ENCODE measurements at regions not wholly inside any gene's neighbourhood (a gene's known extent, or its start where the extent isn't known, plus 50 kb on each side); places are given as distances from the start of the nearest gene placed in this dataset.

DNA sequence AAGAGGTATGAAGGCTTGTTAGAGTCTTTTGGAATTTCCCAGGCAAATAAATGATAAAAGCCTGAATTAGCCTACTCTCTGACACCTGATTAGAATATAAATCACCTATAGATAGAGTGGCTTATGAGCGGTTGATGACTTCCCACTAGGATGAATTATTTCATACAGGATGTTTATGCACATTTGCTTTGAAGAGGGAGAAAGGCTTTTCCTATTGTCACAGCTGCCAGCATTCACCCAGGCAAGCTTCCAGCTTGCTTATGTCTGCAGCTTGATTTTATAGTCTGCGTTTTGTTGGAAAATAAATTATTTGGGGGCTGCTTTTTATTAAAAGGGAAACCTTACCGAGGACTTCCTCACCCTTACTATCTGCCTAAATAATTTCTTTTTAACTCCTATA, 51.3 kb upstream of the EIF2S2 start:
- Histone ChIP-seq H3K36me3 (ENCODE audit: insufficient read depth) (no peaks in the 10 kb centered on the region), H3K27me3 (ENCODE audit: insufficient read depth, low read depth) (no peaks in the 10 kb centered on the region), H3K79me2 (ENCODE audit: insufficient read depth, low read depth) (no peaks in the 10 kb centered on the region), H3K27ac (no peak overlapping the region), H3K4me3 (IDR thresholded peaks at IDR 0.05; ENCODE audit: insufficient read depth, low read depth, low read length) (no peak overlapping the region), H3K4me1 (ENCODE audit: low read depth, poor library complexity, severe bottlenecking) (peaks cover 11% of the 10 kb centered on the region), H2AFZ (ENCODE audit: low read depth) (no peak overlapping the region), H3K4me2 (no peak overlapping the region), H3K9ac (no peak overlapping the region), H4K20me1 (ENCODE audit: insufficient read depth) (no peaks in the 10 kb centered on the region)
- TF ChIP-seq, protein P1, sequence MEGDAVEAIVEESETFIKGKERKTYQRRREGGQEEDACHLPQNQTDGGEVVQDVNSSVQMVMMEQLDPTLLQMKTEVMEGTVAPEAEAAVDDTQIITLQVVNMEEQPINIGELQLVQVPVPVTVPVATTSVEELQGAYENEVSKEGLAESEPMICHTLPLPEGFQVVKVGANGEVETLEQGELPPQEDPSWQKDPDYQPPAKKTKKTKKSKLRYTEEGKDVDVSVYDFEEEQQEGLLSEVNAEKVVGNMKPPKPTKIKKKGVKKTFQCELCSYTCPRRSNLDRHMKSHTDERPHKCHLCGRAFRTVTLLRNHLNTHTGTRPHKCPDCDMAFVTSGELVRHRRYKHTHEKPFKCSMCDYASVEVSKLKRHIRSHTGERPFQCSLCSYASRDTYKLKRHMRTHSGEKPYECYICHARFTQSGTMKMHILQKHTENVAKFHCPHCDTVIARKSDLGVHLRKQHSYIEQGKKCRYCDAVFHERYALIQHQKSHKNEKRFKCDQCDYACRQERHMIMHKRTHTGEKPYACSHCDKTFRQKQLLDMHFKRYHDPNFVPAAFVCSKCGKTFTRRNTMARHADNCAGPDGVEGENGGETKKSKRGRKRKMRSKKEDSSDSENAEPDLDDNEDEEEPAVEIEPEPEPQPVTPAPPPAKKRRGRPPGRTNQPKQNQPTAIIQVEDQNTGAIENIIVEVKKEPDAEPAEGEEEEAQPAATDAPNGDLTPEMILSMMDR (conservative IDR thresholded peaks at IDR 0.05; ENCODE audit: low read depth, low read length), result no peak

DNA sequence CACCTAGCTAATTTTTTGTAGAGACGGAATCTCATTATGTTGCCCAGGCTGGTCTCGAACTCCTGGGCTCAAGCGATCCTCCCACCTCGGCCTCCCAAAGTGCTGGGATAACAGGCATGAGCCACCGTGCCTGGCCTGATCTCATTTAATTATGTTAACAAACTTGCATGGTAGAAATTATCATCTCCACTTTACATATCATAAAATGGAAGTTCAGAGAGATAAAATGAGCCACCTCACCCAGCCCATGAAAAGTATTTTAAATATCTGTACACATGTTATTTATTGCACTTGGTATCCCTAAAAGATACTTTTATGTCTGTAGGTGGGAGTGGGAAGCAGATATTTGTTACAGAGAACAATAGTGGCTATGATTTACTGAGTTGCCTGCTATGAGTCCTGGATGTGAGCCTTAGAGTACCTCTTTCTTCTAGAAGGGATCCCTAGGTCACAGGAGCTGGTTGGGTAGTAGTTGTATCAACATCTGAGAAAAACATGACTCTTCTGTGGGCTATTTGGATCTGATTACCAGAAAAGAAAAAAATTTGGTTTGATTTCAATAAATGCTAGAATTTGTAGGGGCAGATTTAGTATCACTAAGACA, 52.4 kb upstream of the EIF2S2 start:
- TF ChIP-seq, protein P1 (conservative IDR thresholded peaks at IDR 0.05; ENCODE audit: low read depth, low read length), result no peak
- Histone ChIP-seq H3K4me1 (ENCODE audit: low read depth, poor library complexity, severe bottlenecking) (peaks cover 11% of the 10 kb centered on the region), H3K36me3 (ENCODE audit: insufficient read depth) (no peaks in the 10 kb centered on the region), H3K27ac (no peak overlapping the region), H4K20me1 (ENCODE audit: insufficient read depth) (no peaks in the 10 kb centered on the region), H3K27me3 (ENCODE audit: insufficient read depth, low read depth) (no peaks in the 10 kb centered on the region), H2AFZ (ENCODE audit: low read depth) (no peak overlapping the region), H3K9ac (no peak overlapping the region), H3K79me2 (ENCODE audit: insufficient read depth, low read depth) (no peaks in the 10 kb centered on the region), H3K4me2 (no peak overlapping the region), H3K4me3 (IDR thresholded peaks at IDR 0.05; ENCODE audit: insufficient read depth, low read depth, low read length) (no peak overlapping the region)

DNA sequence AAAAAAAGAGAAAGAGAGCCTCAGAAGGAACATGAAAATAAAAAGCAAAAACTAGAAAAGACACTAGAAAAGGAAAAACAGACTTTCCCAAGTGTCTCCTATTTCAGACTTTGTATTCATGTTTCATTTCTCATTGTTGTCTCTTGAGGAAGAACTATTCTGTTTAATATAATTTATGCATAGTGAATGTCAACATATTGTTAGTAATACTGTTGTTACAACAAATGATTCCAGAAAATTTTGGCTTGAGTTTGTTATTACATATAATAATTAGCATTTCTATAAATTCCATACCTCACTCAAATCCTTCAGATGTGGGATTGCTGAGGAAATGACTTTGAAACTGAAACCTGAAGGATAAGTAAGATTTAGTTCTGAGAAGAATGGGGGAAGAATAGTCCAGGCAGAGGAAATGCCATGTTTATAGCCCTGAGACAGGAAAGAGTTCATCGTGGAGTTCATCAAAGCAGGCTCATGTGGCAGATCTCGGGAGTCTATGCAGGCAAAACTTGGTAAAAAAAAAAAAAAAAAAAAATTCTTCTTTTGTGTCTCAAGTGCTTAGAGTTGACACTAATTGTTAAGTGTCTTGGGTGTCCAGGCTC, 53.1 kb upstream of the EIF2S2 start:
- Histone ChIP-seq H4K20me1 (ENCODE audit: insufficient read depth) (no peaks in the 10 kb centered on the region), H3K27me3 (ENCODE audit: insufficient read depth, low read depth) (no peaks in the 10 kb centered on the region), H3K79me2 (ENCODE audit: insufficient read depth, low read depth) (no peaks in the 10 kb centered on the region), H3K4me3 (IDR thresholded peaks at IDR 0.05; ENCODE audit: insufficient read depth, low read depth, low read length) (no peak overlapping the region), H3K4me2 (no peak overlapping the region), H3K36me3 (ENCODE audit: insufficient read depth) (no peaks in the 10 kb centered on the region), H3K4me1 (ENCODE audit: low read depth, poor library complexity, severe bottlenecking) (peaks cover 11% of the 10 kb centered on the region), H3K27ac (no peak overlapping the region), H2AFZ (ENCODE audit: low read depth) (no peak overlapping the region), H3K9ac (no peak overlapping the region)
- TF ChIP-seq, protein P1 (conservative IDR thresholded peaks at IDR 0.05; ENCODE audit: low read depth, low read length), result no peak

DNA sequence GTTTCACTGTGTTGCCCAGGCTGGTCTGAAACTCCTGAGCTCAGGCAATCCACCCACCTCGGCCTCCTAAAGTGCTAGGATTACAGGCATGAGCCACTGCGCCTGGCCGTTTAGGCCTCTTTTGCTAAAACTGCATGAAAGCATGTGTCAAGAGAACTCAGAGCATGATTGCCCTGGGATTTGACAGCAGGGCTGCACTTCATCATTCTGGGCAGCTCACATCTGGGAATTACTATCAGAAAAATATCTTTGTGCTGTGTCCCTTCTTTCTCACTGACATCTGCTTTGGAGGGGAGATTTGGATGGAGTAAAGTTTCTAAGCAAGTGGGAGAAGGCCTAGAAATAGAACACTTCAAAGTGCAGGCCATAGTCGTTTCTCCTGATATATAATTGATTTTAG, 59.6 kb upstream of the EIF2S2 start:
- TF ChIP-seq, protein P1 (conservative IDR thresholded peaks at IDR 0.05; ENCODE audit: low read depth, low read length), result no peak
- H3K9ac ChIP-seq, result no peak overlapping the region
- H3K27ac ChIP-seq, result no peak overlapping the region
- H3K4me3 ChIP-seq (IDR thresholded peaks at IDR 0.05; ENCODE audit: insufficient read depth, low read depth, low read length), result no peak overlapping the region
- H3K4me2 ChIP-seq, result no peak overlapping the region
- H2AFZ ChIP-seq (ENCODE audit: low read depth), result no peak overlapping the region
- no peaks in the 10 kb centered on the region for H4K20me1 ChIP-seq (ENCODE audit: insufficient read depth)
- no peaks in the 10 kb centered on the region for H3K4me1 ChIP-seq (ENCODE audit: low read depth, poor library complexity, severe bottlenecking)
- H3K36me3 ChIP-seq (ENCODE audit: insufficient read depth), result no peaks in the 10 kb centered on the region
- no peaks in the 10 kb centered on the region for H3K79me2 ChIP-seq (ENCODE audit: insufficient read depth, low read depth)
- H3K27me3 ChIP-seq (ENCODE audit: insufficient read depth, low read depth), result no peaks in the 10 kb centered on the region
